UCSD-AML1 (cell line): ENCODE measurements at regions not wholly inside any gene's neighbourhood (a gene's known extent, or its start where the extent isn't known, plus 50 kb on each side); places are given as distances from the start of the nearest gene placed in this dataset.
"Not testable (repeated sequence)": the region's sequence is repeated elsewhere in the genome, so short reads cannot be mapped to it uniquely, and the experiment has no call there.

Experiments used
- DNase-seq: peaks from one replicate; lab custom pipeline; 2025; ENCODE audit not compliant: unreplicated experiment; lab: John Stamatoyannopoulos, UW

DNA sequence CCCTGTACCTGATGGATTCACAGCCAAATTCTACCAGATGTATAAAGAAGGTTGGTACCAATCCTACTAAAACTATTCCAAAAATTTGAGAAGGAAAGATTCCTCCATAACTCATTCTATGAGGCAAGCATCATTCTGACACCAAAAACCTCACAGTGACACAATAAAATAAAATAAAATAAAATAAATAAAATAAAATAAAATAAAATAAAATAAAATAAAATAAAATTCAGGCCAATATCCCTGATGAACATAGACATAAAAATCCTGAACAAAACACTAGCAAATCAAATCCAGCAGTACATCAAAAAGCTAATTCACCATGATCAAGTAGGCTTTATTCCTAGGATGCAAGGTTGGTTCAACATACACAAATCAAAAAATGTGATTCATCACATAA, 108.1 kb downstream of the PROX1 start:
- not testable (repeated sequence) for DNase-seq

DNA sequence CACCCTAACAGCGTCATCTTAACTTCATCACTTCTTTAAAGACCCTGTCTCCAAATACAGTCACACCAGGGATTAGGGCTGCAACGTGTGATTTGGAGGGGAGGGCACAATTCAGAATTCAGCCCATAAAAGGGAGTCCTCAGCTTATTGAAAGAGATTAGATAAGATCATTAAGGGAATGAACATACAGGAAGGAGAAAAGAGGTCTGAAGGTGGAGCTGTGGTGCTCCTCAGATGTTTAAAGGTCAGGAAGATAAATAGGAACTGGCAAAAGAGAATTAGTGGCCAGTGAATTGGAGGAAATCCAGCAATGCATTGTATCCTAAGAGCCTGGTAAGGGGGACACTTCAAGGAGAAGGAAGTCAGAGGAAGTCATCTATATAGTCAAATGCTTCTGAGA, 113.5 kb downstream of the PROX1 start:
- no peak for DNase-seq

DNA sequence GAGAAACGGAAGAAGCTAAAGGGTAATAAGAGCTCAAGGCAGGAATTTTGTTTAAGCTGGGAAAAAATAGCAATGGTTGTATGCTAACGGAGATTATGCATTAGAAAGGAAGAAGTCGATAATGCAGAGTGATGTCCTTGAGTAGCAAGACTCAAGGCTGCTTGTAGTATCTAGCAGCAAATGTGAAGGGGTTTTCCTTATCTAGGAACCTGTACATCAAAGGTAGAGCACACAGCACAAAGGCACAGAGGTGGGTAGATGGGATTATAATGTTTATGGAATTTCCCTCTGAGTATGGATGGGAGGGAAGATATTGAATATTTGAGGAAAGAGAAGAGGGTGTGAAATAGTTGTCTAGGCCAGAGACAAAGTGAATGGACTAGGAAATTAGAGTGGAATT, 114.1 kb downstream of the PROX1 start:
- no peak for DNase-seq

GRCh38 chr1:214102907-214103306, 115.1 kb downstream of the PROX1 start:
- DNase-seq: no peak

- no peak for DNase-seq
Observed at GRCh38 chr1:214103778-214104177, 116.0 kb downstream of the PROX1 start.

GRCh38 chr1:214106375-214106774, 118.6 kb downstream of the PROX1 start:
- no peak for DNase-seq

GRCh38 chr1:214107322-214108096, 119.7 kb downstream of the PROX1 start:
- no peak for DNase-seq

GRCh38 chr1:214108097-214108446, 120.3 kb downstream of the PROX1 start:
- DNase-seq: no peak

GRCh38 chr1:214111796-214112195, 124.0 kb downstream of the PROX1 start:
- no peak for DNase-seq

DNA sequence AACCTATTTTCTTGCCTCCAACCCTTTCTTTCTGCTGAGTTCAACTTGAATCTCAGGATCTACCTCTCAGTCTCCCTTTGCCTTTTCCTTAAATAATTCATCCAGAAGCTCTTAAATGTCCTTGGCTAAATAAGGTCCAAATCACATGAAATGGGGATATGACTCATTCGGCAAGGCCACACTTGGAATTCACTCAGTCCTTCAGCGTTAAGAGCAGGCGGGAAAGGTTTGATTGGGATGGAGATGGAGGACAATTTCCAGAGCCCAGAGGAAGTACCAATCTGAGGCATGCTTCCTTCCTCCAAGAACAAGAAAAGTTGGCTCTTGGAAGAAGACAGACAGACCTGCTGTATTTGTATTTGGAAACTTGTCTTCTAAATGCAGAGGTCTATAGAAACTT, 128.5 kb downstream of the PROX1 start:
- DNase-seq: no peak

DNA sequence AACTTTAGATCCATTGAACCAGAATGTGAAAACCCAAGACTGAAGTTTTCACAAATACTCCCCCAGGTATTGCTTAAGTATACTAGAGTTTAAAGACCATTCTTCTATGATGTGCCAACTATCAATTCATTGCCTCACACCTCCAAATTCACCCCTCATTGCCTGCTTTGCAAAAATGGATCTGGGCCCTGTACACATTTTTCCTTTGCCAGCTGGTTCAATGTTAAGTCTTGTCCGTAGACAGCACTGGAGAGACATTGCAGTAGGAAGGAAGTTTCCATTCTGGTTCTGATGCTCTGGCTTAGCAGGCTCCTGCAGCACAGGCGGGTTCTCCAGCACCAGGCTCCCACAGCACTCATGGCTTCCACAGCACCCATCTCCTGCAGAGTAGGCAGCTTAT, 130.0 kb downstream of the PROX1 start:
- no peak for DNase-seq

DNA sequence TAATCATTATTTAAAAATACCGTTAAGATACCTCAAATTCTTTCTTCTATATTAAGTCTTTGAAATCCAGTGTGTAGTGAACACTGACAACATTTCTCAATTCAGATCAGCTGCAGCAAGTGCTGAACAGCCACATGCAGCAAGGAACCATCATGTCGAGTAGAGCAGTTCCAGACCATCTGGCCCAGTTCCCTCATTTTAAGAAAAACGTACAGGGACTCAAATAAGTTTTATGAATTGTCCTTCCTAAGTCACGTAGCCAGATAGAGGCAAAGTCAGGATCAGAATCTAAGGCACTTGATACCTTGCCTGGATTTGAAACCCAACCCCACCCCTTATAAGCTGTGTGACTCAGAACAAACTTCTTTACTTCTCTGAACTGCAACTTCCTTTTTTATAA, 132.4 kb downstream of the PROX1 start:
- no peak for DNase-seq

GRCh38 chr1:214120951-214121350, 133.2 kb downstream of the PROX1 start:
- no peak for DNase-seq

DNA sequence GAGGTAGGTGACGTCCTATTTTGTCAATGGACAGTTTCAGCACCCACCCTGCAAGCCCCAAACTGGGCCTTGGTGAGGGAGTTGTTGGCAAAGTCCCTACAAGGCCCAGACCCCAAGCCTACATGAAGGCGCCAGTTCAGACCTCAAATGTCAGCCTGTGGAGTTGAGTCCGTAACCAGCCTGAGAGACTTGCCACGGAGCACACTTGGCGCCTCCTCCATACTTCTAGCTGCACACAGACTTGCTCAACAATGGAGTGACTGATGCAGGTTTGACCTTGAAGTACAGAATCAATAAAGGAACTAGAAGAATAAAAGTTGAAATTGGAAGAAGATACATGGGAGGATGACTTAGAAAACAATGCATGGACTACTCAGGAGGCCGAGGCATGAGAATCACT, 134.3 kb downstream of the PROX1 start:
- DNase-seq: no peak

DNA sequence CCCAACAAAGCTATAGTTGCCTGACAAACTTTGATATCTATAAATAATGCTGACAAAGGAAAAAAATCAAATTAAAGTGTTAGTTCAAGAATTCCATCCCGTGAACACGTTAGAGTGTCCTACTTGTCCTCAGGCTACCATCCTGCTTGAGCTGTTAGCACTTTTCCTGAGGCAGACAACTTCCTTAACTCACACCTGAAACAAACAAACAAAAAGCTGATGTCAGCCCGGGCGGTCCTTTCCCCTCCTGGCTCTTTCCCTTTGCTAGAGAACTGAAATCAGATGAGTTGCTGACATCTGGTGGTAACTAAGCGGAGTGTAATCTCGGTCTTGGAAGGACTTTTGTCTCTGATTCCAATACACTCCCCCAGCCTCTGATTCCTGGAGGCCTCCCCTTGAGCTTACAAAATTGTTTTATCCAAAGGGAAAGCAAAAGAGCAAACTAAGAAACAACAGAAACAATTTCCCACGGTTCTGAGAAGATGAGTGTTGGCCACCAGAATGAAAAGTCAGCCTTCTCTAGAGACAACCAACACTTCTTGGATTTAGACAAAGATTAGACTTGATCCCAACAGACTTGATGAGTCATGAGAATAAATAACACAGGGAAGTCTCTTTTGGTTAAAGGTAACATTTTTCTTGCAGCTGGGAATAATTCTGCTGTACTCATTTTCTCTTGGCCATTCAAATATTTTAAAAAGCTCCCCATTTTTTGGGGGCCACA, 135.4 kb downstream of the PROX1 start:
- peak; percentile 13 for DNase-seq

DNA sequence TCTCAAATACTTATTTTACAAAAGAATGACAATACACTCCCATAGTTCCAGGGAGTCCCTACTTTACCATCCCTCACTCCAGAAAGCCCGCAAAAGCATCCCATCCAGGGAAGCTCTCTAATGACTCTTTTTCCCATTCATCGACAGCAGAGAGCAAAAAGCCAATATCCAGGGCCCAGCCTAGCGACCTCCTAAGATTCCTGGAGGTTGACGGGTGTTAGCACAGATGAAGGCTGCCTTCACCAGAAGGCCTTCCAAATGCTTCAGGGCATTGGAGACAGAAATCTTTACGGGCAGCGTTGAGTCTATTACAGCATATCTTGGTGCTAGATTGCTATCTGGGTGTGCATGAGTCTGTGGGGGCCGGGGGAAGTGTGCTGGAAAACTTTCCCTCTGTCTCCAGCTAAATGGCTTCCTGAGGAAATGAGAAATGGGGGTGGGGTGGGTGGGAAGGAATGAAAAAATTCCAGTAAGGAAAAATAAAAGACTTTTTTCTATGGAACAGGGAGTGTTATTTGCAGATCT, 136.6 kb downstream of the PROX1 start:
- DNase-seq: no peak

DNA sequence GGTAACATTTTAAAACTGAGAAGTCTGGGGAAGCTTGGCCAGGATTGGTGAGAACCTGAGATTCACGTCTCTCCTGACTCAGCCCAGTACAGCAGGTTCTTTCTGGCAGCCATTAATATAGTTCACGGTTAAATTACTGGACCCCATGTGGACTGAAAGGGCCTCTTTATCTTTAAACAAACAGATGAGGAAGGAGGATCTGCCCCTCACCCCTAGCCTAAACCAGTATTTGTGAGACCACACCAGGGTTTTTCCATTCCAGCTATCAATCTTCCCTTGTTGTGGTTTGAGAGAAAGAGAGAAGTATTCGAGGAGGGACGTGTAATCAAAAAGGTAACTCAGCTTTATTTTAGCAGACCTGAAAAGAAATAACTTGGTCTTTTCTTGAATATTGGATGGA, 137.1 kb downstream of the PROX1 start:
- DNase-seq: no peak

DNA sequence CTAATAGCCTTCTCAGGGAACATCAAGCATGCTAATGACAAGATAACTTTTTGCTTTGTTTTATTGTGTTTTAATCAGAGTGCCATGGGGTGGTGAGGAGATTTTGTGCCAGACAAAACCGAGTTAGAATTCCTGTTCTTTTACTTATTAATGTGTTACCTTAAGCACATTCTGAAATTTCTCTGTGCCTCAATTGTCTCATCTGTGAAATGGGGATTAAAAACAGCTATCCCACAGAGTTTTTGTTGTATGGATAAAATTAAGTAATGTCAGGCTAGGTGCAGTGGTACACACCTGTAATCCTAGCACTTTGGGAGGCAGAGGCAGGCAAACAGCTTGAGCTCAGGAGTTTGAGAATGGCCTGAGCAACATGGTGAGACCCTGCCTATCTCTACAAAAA, 138.0 kb downstream of the PROX1 start:
- DNase-seq: no peak

DNA sequence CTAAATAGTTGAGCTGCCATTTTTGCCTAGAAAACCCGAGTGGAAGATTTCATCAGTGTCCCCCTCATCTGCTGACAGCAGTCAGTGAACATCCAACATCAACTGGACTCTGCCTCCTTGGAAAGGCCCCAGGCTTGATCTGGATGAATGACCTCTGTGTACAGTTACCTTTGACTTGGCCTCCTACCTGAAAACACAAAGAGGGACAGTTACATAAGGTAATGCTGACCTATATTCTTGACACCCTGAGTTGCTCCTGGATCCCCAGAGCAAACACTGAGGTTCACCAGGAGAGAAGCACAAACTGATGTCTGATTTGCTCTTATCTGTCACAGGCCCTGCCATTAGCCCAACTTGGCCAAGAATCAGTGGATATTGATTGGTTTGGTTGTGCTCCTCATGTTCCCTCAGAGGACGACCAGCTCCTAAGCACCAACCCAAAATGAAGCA, 138.9 kb downstream of the PROX1 start:
- no peak for DNase-seq

GRCh38 chr1:214127705-214128104, 139.9 kb downstream of the PROX1 start:
- DNase-seq: no peak

- DNase-seq: no peak
Observed at GRCh38 chr1:214135886-214136285, 145.1 kb upstream of the SMYD2 start.

GRCh38 chr1:214136324-214136919, 144.5 kb upstream of the SMYD2 start:
- no peak for DNase-seq
